ENCODE measurements at regions not wholly inside any gene's neighbourhood (a gene's known extent, or its start where the extent isn't known, plus 50 kb on each side); places are given as distances from the start of the nearest gene placed in this dataset.
"Not testable (repeated sequence)": the region's sequence is repeated elsewhere in the genome, so short reads cannot be mapped to it uniquely, and the experiment has no call there.

DNA sequence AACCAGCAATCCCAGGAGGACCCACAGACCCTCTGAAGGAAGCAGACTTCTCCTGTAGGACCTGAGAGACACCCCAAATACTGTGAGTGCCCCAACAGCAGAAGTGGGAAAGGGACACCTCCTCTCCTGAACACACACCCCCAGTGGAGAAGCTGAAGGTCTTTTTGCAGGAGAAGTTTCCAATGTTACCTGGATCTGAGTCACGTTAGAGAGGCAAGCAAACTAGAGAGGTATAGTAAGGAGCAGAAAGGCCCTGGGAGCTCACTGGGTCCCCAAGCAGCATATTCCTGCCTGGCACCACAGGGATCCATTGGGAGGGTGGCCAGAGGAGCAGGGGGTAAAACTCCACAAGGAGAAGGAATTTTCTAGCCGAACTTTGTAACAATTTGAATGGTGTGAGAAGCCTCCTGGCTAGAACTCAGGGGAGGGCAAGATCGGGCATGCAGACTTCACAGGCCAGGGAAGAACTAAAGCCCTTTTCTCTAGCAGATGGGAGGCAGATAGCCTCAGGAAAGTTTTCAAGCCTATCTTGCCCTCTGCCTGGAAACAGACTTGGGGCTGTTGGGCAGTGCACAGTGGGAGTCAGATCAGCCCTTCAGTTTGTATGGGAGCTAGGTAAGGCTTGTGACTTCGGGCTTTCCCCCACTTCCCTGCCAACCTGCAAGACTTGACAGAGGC, 68.2 kb upstream of the SSTR4 start:
- no peak overlapping the region for H2AFZ ChIP-seq (ENCODE audit: control insufficient read depth, low read depth, low read length)
- RAD21 ChIA-PET (ENCODE audit: unreplicated experiment), result no interaction called here
- FAIRE-seq (no peak), ATAC-seq (no peak), DNase-seq (ENCODE audit: low read depth, low spot score) (no peak)
- 22% methylated on average over 4 of the region's 4 CpGs for WGBS (ENCODE audit: insufficient coverage, insufficient replicate concordance, low lambda C conversion rate, missing lambda C conversion rate)
- in situ Hi-C loops (cut with MboI), result no loop called here
- POLR2A ChIA-PET, result interaction anchor here (0.7 kb wide), 1 partner anchor 17 kb away, joined by 3 read pairs; no protein-coding TSS in a partner anchor
- no peak overlapping the region for H3K4me3 ChIP-seq
- no peaks in the 10 kb centered on the region for H3K9me3 ChIP-seq (replicated peaks; ENCODE audit: control insufficient read depth, insufficient read depth, low read length)
- SMC1A ChIA-PET (ENCODE audit: uncharacterized antibody, unreplicated experiment), result interaction anchor here (1.2 to 1.5 kb wide), 2 partner anchors 87 to 97 kb away, joined by 3 read pairs; no protein-coding TSS in a partner anchor
- H3K27ac ChIP-seq (ENCODE audit: control insufficient read depth, insufficient read depth), result no peak overlapping the region
- intact Hi-C loops (cut with micrococcal nuclease; ENCODE audit: unreplicated experiment), result no loop called here
- no peak overlapping the region for H3K4me2 ChIP-seq (ENCODE audit: control insufficient read depth, insufficient read depth)
- H3K79me2 ChIP-seq (ENCODE audit: control insufficient read depth, insufficient read depth, low read length), result no peaks in the 10 kb centered on the region
- H4K20me1 ChIP-seq (ENCODE audit: control insufficient read depth, insufficient read depth), result no peaks in the 10 kb centered on the region
- no peaks in the 10 kb centered on the region for H3K27me3 ChIP-seq (replicated peaks in 1 of 2; ENCODE audit: control insufficient read depth in 2 of 2, insufficient read depth in 2 of 2, low read length in 1 of 2)
- no peaks in the 10 kb centered on the region for H3K36me3 ChIP-seq (ENCODE audit: control insufficient read depth in 2 of 2, insufficient read depth in 2 of 2, low read length in 1 of 2)
- CTCF ChIA-PET, result interaction anchor here (0.8 to 1.8 kb wide), 3 partner anchors 8 to 268 kb away, joined by 3 to 10 read pairs (median 3); no protein-coding TSS in a partner anchor
- TF ChIP-seq TARDBP (IDR thresholded peaks at IDR 0.05; ENCODE audit: borderline replicate concordance) (no peak), EP300 (IDR thresholded peaks at IDR 0.05; ENCODE audit: borderline replicate concordance in 1 of 2, control insufficient read depth in 1 of 2, low read depth in 2 of 2, low read length in 2 of 2) (no peak), HCFC1 (IDR thresholded peaks at IDR 0.05; ENCODE audit: low read length) (no peak), RCOR1 (conservative IDR thresholded peaks at IDR 0.05; ENCODE audit: low read depth, low read length) (no peak), RAD51 (IDR thresholded peaks at IDR 0.05) (no peak), CEBPZ (IDR thresholded peaks at IDR 0.05; ENCODE audit: low read depth, low read length) (no peak), BACH1 (IDR thresholded peaks at IDR 0.05; ENCODE audit: borderline replicate concordance) (no peak), CREM (IDR thresholded peaks at IDR 0.05; ENCODE audit: low read depth) (no peak), PBX3 (IDR thresholded peaks at IDR 0.05; ENCODE audit: insufficient replicate concordance, low read depth, low read length) (no peak), STAT1 (conservative IDR thresholded peaks at IDR 0.05) (no peak), BCL11A (IDR thresholded peaks at IDR 0.05; ENCODE audit: low read depth, low read length) (no peak), POU2F2 (IDR thresholded peaks at IDR 0.05; ENCODE audit: borderline replicate concordance, low read depth, low read length) (no peak)
- no TSS peak for BruUV-seq (replicated peaks)
- H3K4me1 ChIP-seq (ENCODE audit: control insufficient read depth, insufficient read depth, low read length), result no peaks in the 10 kb centered on the region
- no peak overlapping the region for H3K9ac ChIP-seq (ENCODE audit: control insufficient read depth, insufficient read depth, low read length)

- POLR2A ChIA-PET; H3K4me1 ChIP-seq (ENCODE audit: control insufficient read depth, insufficient read depth, low read length); ATAC-seq; in situ Hi-C loops (cut with MboI); H4K20me1 ChIP-seq (ENCODE audit: control insufficient read depth, insufficient read depth); H3K27me3 ChIP-seq (replicated peaks in 1 of 2; ENCODE audit: control insufficient read depth in 2 of 2, insufficient read depth in 2 of 2, low read length in 1 of 2); H3K4me3 ChIP-seq; H3K9me3 ChIP-seq (replicated peaks; ENCODE audit: control insufficient read depth, insufficient read depth, low read length); SMC1A ChIA-PET (ENCODE audit: uncharacterized antibody, unreplicated experiment); BruUV-seq (replicated peaks); H3K79me2 ChIP-seq (ENCODE audit: control insufficient read depth, insufficient read depth, low read length); H3K4me2 ChIP-seq (ENCODE audit: control insufficient read depth, insufficient read depth); DNase-seq (ENCODE audit: low read depth, low spot score); H3K27ac ChIP-seq (ENCODE audit: control insufficient read depth, insufficient read depth); H3K36me3 ChIP-seq (ENCODE audit: control insufficient read depth in 2 of 2, insufficient read depth in 2 of 2, low read length in 1 of 2); RAD21 ChIA-PET (ENCODE audit: unreplicated experiment); intact Hi-C loops (cut with micrococcal nuclease; ENCODE audit: unreplicated experiment); H2AFZ ChIP-seq (ENCODE audit: control insufficient read depth, low read depth, low read length); H3K9ac ChIP-seq (ENCODE audit: control insufficient read depth, insufficient read depth, low read length); FAIRE-seq: not testable (repeated sequence)
- 0% methylated on average over 2 of the region's 2 CpGs for WGBS (ENCODE audit: insufficient coverage, insufficient replicate concordance, low lambda C conversion rate, missing lambda C conversion rate)
- CTCF ChIA-PET, result interaction anchor here (0.7 kb wide), 1 partner anchor 80 kb away, joined by 3 read pairs; no protein-coding TSS in a partner anchor
Observed at GRCh38 chr20:22967706-22968105, 67.4 kb upstream of the SSTR4 start.

Measured in GM12878 (cell line).